ENCODE measurements at regions not wholly inside any gene's neighbourhood (a gene's known extent, or its start where the extent isn't known, plus 50 kb on each side); places are given as distances from the start of the nearest gene placed in this dataset.

DNA sequence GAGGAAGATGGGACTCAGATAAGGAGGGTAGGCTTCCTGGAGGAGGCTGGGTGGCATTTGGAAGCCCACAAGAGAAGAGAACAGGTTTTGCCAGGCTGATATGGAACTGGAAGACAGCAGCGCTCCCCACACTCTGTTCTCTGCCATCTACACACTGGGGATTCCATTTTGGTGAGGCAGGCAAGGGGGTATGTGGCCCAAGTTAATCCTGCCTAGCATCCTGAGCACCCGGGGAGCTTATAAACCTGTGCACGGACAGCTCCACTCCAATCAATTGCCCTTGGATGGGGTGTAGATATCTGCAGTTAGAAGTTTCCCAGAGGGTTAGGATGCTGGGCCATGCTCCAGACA is 158.8 kb downstream of the MACROH2A1 start:
- Histone ChIP-seq H4K20me1 (replicated peaks; ENCODE audit: control insufficient read depth, extremely low read depth, insufficient read depth, low read length) (no peaks in the 10 kb centered on the region), H3K4me3 (replicated peaks in 1 of 3; ENCODE audit: insufficient read depth in 1 of 3, low read depth in 1 of 3, low read length in 3 of 3) (no peak overlapping the region), H3K27me3 (ENCODE audit: control insufficient read depth in 2 of 2, insufficient read depth in 2 of 2, low read length in 2 of 2) (peaks cover 0 to 3% of the 10 kb centered on the region in 2 experiments), H3K36me3 (ENCODE audit: control insufficient read depth in 2 of 2, extremely low read depth in 1 of 2, insufficient read depth in 2 of 2, low read length in 2 of 2) (no peaks in the 10 kb centered on the region), H3K9ac (replicated peaks; ENCODE audit: extremely low read depth, insufficient read depth, low read length) (no peak overlapping the region), H3K9me3 (replicated peaks; ENCODE audit: control insufficient read depth, insufficient read depth, low read length) (no peaks in the 10 kb centered on the region), H3K79me2 (ENCODE audit: control insufficient read depth, insufficient read depth, low read length) (no peaks in the 10 kb centered on the region), H3K9me1 (replicated peaks; ENCODE audit: control insufficient read depth, extremely low read depth, insufficient read depth, low read length) (no peaks in the 10 kb centered on the region), H3K4me1 (ENCODE audit: control insufficient read depth, extremely low read depth, insufficient read depth, low read length) (peaks cover 14% of the 10 kb centered on the region), H3K4me2 (ENCODE audit: insufficient read depth, low read length) (no peak overlapping the region), H3K27ac (ENCODE audit: insufficient read depth, low read depth, low read length) (no peak overlapping the region), H2AFZ (ENCODE audit: low read depth, low read length) (no peak overlapping the region)
- CTCF ChIA-PET = interaction anchor here (2.7 kb wide), 1 partner anchor 49 kb away, joined by 9 read pairs; no protein-coding TSS in a partner anchor
- dilution Hi-C loops (cut with MboI; ENCODE audit: extremely low pct_ligation_motif_present, low sequenced_read_pairs) (no loop called here), intact Hi-C loops (cut with micrococcal nuclease) (no loop called here)
- DNase-seq (ENCODE audit: low read depth, low spot score) (no peak), FAIRE-seq (no peak)
- TF ChIP-seq POLR2AphosphoS5 (IDR thresholded peaks at IDR 0.05; ENCODE audit: insufficient read depth, low read depth, low read length) (no peak), GATA2 (IDR thresholded peaks at IDR 0.05; ENCODE audit: insufficient read depth, insufficient read length, low read depth, low read length) (no peak)
- TF ChIP-seq, protein P1, sequence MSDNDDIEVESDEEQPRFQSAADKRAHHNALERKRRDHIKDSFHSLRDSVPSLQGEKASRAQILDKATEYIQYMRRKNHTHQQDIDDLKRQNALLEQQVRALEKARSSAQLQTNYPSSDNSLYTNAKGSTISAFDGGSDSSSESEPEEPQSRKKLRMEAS (IDR thresholded peaks at IDR 0.05; ENCODE audit: insufficient read depth, insufficient read length) = no peak
- TF ChIP-seq, protein P2, sequence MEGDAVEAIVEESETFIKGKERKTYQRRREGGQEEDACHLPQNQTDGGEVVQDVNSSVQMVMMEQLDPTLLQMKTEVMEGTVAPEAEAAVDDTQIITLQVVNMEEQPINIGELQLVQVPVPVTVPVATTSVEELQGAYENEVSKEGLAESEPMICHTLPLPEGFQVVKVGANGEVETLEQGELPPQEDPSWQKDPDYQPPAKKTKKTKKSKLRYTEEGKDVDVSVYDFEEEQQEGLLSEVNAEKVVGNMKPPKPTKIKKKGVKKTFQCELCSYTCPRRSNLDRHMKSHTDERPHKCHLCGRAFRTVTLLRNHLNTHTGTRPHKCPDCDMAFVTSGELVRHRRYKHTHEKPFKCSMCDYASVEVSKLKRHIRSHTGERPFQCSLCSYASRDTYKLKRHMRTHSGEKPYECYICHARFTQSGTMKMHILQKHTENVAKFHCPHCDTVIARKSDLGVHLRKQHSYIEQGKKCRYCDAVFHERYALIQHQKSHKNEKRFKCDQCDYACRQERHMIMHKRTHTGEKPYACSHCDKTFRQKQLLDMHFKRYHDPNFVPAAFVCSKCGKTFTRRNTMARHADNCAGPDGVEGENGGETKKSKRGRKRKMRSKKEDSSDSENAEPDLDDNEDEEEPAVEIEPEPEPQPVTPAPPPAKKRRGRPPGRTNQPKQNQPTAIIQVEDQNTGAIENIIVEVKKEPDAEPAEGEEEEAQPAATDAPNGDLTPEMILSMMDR (IDR thresholded peaks at IDR 0.05; ENCODE audit: extremely low read depth in 1 of 2, insufficient read depth in 1 of 2, low read depth in 1 of 2, low read length in 2 of 2) = no peak
- POLR2A ChIA-PET = no interaction called here
- no TSS peak for BruUV-seq (replicated peaks)
